ACHN (cell line): ENCODE measurements at regions not wholly inside any gene's neighbourhood (a gene's known extent, or its start where the extent isn't known, plus 50 kb on each side); places are given as distances from the start of the nearest gene placed in this dataset.
"Not testable (repeated sequence)": the region's sequence is repeated elsewhere in the genome, so short reads cannot be mapped to it uniquely, and the experiment has no call there.

ENCODE experiments used
- DNase-seq: peaks from one replicate; pipeline ENCODE4 v3.0.0-alpha.2; 2015
- in situ Hi-C: cut with HindIII; loops from 2 replicates; pipeline ENCODE4 v1.10.0; 2017; ENCODE audit warnings: low sequenced_read_pairs, low pct_ligation_motif_present, low pct_unique_long_range_greater_than_20kb

GRCh38 chr2:42977270-42978174, 185.1 kb upstream of the HAAO start:
- in situ Hi-C loops = no loop called here
- no peak for DNase-seq

- in situ Hi-C loops = no loop called here
- DNase-seq = no peak
Measured at GRCh38 chr2:42976351-42976750, 184.0 kb upstream of the HAAO start.

DNA sequence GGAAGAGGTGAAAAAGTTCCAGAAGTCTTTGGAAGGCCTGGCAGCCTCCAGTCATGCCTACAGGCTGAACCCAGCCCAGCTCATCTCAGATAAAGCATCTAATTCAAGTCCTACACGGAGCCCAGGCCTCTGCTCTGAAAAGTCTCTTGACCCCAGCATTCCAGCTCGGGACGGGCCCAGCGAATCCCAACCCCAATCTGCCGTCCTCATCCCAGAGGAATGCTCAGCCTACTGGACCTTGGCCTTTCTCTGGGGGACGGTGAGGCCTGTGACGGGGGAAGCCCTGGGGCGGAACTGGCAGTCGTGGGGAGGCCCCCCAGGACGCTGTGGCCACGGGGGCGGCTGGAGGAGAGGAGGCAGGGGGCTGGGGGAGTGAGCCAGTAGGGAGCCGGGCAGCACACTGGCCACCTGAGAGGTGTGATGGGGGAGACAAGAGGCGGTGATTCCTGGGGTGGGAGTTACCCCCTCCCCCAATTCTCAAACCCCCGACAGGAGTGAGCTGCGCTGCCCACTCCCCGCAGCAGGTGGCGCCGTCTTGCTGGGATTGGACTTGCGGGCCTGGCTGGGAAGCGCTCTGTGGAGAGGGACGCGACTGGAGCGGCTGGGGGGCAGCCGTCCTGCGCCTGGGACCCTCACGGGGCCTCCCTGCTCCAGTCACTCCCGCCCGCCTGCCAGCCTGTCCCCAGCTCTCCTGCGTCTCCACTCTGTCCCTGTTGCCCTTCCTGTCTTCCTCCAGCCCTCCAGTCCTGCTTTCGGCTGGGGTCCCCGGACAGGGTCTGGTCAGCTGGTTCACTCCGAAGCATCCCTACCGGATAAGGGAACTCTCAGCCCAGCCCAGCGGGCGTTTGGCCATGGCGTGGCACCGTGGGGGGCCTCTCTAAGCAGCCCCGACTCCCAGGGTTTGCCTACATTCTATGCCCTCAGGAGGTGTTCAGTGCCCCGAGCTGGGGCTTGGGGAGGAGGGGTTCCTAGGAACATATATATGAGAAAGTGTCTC, 182.6 kb upstream of the HAAO start:
- in situ Hi-C loops = no loop called here
- DNase-seq = peak; percentile 53

- DNase-seq = no peak
- in situ Hi-C loops = no loop called here
Measured at GRCh38 chr2:42974169-42974720, 181.9 kb upstream of the HAAO start.

DNA sequence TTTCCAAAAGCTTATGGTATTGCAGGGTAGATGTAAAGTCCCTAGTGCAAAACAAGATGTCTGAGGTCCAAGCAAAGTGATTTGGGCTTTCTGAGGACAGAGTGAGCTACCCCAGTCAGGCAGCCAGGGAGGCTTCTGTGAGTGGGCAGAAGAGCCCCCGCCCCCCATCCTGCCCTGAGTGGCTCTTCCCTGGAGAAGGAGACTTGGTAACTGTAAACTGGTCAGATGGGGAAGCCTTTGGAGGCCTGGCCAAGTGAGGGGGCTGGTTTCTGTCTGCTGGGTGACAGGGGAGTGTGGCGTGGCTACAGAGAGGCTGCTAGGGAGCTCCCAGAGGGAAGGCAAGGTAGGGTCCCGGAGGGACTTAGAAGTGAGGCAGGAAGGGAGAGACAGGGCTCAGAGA, 181.3 kb upstream of the HAAO start:
- in situ Hi-C loops = no loop called here
- DNase-seq = no peak

- in situ Hi-C loops, DNase-seq: not testable (repeated sequence)
Measured at GRCh38 chr2:42972933-42973516, 180.6 kb upstream of the HAAO start.

- no peak for DNase-seq
- in situ Hi-C loops = no loop called here
Measured at GRCh38 chr2:42971947-42972736, 179.8 kb upstream of the HAAO start.

DNA sequence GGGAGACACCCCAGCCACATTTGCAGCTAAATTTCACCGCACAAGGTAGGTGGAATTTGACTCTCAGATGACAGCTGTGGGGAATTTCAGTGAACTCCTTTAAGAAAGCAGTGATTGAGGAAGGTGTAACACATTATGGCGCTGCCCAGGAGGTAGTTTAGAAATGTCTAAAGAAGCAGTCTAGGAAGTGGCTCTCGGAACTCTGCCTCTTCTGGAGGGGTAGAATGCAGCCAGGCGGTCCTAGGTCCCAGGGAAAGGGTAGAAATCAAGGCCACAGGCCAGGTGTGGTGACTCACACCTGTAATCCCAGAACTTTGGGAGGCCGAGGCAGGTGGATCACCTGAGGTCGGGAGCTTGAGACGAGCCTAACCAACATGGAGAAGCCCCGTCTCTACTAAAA, 179.0 kb upstream of the HAAO start:
- DNase-seq = no peak
- in situ Hi-C loops = no loop called here

- in situ Hi-C loops = no loop called here
- DNase-seq = no peak
Measured at GRCh38 chr2:42970151-42970550, 177.8 kb upstream of the HAAO start.

DNA sequence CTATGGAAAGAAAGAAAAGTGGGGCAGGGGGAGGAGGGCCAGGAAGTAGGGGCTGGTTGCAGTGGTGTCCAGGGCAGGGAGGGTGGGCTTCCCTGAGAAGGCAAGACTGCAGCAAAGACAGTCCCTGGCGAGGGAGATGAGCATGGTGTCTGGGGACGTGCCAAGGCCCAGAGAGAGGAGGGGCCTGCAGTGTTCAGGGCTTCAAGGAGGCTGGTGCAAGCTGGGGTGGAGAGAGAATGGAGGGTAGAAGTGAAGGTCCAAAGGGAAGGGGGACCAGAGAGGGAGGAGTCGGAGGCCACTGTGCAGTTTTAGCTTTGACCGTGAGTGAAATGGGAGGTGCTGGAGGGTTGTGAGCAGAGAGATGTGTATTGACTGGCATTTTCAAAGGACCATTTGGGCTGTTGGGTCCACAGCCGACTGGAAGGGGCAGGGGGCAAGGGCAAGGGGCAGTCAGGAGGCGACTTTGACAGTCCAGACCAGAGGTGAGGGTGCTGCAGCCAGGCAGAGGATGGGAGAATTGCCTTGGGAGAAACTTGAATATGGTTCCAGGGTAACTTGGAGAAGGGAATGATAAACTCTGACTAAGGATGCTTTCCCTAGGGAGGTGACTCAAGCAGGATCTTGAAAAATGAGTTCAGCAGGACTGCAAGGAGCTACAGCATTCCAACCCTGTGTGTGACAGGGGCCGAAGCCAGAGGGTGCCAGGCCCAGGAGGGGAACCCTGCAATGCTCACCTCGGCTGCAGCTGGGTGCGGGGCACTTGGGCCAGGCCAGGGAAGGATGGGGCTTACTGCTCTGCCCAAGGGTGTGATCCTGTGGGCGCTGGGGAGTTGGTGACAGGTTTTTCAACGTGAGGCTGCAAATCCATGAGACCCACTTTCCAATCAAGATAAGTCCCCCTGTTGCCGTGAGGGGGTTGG, 177.1 kb upstream of the HAAO start:
- DNase-seq = peak; percentile 65
- in situ Hi-C loops = no loop called here

DNA sequence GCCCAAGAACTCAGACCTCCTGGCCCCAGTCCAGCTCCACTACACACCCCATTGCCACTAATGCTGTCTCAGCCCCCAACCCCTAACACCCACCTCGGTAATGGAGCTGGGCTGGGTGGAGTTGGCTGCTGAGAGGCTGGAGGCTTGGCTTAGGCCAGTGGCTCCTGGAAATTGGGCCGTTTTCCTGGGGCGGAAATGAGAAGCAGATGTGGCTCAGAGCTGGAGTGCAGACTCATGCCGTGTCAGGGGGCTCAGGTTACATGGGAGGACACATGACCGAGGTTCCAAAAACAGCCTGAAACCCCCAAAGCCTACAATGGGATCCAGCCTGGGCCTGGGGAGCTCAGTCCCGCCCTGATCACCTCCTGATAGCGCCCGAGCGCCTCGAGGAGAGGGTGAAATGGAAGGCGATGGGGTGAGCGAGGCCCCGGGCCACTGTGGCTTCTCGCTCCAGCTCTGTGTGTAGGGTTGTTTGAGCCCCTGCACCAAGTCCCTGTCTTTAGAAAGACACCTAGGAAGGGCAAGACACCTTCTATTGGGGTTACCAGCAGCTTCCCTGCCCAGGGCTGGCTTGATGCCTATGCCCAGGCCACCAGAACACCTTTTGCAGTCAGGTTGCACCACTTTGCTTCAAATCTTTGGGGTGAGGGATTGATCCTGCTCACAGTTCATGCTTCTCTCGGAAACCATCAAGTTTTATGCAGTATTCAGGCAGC, 175.7 kb upstream of the HAAO start:
- in situ Hi-C loops = no loop called here

DNA sequence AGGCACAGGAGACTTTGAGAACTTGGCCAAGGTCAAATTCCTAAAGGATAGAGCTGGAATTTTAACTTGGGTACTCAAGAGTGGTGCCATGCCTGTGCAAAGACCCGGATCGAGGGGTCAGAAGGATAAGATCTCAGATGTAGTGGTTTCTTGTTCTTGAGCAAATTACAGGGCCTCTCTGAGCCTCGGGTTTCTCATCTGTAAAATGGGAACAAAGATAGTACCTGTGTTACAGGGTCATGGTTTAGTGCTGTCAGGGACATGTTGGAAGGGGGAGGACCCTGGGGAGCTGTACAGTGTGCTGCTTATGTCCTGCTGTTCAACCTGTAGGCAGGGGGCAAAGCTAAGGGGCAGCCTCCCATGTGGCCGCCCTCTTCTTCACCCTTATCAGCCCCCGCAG, 173.5 kb upstream of the HAAO start:
- in situ Hi-C loops = no loop called here
- DNase-seq = no peak

More for the DNA sequence above, 175.7 kb upstream of the HAAO start:
- DNase-seq = no peak

DNA sequence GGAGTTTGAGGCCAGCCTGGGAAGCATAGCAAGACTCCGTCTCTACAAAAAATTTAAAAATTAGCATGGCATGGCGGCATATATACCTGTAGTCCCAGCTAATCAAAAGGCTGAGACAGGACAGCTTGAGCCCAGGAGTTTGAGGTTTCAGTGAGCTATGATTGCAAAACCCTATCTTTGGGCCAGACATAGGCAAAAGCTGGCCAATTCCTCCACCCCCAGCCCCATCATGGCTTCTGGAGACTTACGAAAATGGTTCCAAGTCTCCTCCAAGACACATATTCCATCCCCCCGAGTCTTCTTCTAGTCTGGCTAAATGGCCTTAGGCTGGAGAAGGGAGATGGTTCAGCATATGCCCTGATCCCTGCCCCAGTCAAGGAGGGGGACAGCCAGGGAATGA, 172.8 kb upstream of the HAAO start:
- in situ Hi-C loops = no loop called here
- no peak for DNase-seq

DNA sequence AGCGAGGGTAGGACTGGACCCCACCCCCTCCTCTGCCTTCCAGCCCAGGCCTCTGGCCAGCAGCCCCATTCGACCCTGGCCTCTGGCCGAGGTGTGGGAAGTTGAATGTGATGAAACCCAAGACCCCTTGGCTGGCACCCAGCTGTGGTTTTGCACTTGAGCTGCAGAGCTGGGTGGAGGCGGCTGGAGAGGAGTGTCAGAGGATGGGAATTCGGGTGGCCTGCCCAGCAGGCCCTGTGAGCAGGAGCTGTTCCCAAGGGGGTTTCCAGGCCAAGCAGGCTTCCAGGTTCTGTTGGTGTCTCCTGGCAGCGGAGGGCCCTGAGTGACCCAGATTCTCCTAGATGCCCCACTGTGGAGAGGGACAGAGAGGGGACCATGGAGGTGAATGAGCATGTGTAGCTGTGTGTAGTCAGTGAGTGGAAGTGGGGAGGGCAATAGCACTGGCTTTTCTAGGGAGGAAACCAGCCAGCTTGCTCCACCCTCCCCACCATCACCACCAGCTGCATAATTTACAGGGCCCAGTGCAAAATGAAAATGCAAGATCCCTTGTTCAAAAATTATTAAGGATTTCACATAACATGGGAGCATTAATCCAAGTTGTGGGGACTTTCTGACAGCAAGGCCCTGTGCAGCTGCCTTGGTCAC, 172.2 kb upstream of the HAAO start:
- DNase-seq = peak; percentile 76
- in situ Hi-C loops = no loop called here

DNA sequence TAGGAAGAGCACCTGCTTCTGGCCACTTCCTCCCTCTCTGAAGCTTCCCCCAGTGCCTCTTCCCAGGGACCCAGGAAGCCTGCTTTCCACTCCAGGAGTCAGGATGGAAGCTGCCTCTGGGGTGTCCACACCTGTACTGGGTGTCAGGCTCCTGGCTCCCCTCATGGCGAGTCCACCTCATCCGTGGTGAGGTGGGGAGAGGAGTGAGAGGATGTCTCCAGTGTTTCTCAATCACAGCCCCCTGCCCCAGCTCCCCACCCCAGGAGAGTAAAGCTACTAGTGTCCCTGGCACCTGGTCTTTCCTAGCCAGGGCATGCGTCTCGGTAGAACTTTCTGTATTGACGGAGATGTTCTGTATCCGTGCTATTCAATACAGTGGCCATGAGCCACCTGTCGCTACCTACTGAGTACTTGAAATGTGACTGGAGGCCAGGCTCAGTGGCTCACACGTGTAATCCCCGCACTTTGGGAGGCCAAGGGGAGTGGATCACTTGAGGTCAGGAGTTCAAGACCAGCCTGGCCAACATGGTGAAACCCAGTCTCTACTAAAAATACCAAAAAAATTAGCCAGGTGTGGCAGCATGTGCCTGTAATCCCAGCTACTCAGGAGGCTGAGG, 171.2 kb upstream of the HAAO start:
- in situ Hi-C loops = no loop called here

GRCh38 chr2:42962508-42962953, 170.1 kb upstream of the HAAO start:
- in situ Hi-C loops = no loop called here
- no peak for DNase-seq

More for the DNA sequence above, 171.2 kb upstream of the HAAO start:
- DNase-seq = no peak
